GM13976 (cell line): ENCODE measurements at regions not wholly inside any gene's neighbourhood (a gene's known extent, or its start where the extent isn't known, plus 50 kb on each side); places are given as distances from the start of the nearest gene placed in this dataset.

Experiments used
- DNase-seq: peaks from one replicate; pipeline ENCODE4 v3.0.0; 2012; ENCODE audit warnings: low spot score
- in situ Hi-C: fragments of 300-500 bp; cut with MboI; formaldehyde crosslinking; loops from one replicate; pipeline ENCODE4 v1.12.0; 2022; ENCODE audit warnings: low sequenced_read_pairs, mixed read lengths, inconsistent platforms; ENCODE audit not compliant: unreplicated experiment
- TF ChIP-seq, protein P1 (sequence below): IDR thresholded peaks from 2 replicates; pipeline ENCODE4 v1.5.1; 2012; ENCODE audit warnings: borderline replicate concordance, mild to moderate bottlenecking; ENCODE audit not compliant: insufficient read depth; ENCODE audit errors: extremely low read depth, missing control alignments, control extremely low read depth

DNA sequence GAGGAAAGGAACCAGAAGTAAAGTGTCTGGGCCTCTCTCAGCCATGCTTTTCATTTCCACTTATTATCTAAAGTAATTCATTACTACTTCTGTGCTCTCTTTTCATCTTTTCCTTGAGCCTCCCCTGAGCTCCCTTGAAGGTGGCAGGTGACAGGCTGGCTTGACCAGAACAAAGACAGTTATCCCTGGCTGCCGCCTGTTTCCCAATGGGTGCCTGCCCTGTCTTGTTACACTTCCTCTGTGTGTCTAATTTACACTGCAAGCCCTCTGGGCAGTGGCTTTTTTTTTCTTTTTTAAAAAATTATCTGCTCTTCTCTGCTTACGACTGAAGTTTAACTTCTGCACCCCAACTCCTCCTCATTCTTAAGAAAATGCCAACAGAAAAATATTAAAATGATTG lies 113.4 kb downstream of the NGF start:
- in situ Hi-C loops = no loop called here
- DNase-seq = no peak
- TF ChIP-seq, protein P1, sequence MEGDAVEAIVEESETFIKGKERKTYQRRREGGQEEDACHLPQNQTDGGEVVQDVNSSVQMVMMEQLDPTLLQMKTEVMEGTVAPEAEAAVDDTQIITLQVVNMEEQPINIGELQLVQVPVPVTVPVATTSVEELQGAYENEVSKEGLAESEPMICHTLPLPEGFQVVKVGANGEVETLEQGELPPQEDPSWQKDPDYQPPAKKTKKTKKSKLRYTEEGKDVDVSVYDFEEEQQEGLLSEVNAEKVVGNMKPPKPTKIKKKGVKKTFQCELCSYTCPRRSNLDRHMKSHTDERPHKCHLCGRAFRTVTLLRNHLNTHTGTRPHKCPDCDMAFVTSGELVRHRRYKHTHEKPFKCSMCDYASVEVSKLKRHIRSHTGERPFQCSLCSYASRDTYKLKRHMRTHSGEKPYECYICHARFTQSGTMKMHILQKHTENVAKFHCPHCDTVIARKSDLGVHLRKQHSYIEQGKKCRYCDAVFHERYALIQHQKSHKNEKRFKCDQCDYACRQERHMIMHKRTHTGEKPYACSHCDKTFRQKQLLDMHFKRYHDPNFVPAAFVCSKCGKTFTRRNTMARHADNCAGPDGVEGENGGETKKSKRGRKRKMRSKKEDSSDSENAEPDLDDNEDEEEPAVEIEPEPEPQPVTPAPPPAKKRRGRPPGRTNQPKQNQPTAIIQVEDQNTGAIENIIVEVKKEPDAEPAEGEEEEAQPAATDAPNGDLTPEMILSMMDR = no peak

DNA sequence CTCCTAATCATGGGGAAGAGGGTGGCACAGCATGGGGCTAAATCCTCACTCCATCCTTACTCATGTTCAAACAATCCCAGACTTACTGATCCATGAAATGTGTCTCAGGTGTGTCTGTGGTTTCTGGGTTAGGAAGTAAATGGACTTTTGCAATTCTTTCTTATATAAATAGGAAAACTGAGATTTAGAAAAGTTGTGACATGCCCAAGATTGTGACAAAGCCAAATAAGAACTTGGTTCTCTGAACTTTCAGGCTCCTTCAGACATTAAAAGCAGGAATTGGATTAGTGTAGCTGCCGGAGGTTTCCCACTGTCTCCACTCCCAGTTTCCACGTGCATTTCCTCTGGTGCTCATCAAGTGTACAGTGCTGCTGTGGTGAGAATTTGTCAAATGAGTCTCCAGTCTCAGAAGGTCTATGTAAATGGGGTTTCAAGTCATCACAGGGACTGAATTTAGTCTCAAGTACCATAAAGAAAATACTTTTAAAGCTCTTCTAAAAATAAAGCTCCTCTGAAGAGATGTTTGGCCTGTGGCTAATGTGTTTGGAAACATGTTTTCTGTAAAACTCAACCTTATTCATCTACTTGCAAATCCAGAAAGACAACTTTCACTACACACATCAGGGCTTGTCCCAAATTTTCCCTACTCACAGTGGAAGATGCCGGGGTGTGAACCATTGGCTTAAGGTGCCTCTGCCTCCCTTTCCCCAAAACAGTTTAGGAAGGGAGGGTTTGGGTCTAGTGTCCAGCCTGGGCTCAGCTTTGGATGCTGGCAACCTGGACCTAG lies 115.2 kb downstream of the NGF start:
- DNase-seq = no peak
- TF ChIP-seq, protein P1 = no peak
- in situ Hi-C loops = no loop called here

DNA sequence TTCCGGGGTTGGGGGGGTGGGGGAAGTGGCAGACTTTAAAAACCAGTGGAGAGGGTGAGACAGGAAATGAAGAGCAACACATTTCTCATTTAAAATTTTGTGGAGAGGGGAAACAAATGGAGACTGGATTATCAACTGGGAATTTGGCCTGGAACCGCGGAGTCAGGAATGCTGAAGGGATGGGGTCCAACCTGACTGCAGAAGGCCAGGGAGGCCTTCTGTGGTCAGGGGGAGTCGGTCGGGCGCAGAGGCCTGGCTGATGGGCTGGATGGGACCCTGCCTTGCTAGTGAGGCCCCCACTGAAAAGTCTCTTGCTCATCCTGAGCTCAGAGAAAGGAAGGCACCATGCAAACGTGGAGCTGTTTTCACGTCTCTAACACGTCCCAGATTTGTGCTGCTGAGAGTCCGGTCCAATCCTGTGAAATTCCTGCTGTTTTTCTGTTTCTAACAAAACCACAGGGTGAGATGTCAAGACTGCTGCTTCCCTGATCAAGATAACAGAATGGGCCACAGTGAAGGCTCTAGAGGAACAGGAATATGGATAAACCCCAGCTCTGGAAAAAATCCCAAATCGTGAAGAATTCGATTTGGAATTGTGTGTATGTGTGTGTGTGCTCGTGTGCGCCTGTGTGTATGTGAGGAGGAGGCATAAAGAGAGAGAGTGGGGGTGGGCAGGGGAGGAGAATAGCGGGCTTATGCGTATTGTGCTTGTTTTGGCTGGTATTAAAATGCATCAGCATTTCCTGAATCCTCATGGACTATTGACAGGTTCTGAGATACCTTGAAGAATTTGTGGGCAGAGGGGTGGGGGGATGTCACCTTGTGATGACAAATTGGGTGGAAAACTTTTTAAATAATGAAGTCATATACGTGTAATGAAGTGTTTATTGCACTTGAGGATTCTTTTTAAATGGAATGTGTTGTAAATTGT lies 117.4 kb downstream of the NGF start:
- in situ Hi-C loops = no loop called here
- TF ChIP-seq, protein P1 = no peak
- no peak for DNase-seq

DNA sequence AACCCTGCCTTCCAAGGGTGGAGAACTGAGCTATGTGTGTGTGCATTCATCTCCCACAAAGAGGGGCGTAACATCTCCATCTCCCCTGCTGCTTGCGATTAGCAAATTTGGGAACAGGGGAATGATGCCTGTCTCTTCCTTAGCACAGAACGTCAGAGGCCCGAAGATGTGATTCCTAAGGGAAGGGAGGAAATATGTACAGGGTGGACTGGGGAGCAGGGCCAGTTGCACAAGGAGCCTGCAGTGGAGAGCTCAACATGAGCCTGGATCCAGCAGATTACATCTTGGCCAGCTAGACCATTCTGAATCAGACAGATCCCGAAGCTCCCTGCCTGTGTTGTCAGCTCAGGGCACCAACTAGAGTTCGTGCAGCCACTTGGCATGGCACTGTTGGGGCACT lies 118.1 kb downstream of the NGF start:
- TF ChIP-seq, protein P1 = no peak
- in situ Hi-C loops = no loop called here
- no peak for DNase-seq

DNA sequence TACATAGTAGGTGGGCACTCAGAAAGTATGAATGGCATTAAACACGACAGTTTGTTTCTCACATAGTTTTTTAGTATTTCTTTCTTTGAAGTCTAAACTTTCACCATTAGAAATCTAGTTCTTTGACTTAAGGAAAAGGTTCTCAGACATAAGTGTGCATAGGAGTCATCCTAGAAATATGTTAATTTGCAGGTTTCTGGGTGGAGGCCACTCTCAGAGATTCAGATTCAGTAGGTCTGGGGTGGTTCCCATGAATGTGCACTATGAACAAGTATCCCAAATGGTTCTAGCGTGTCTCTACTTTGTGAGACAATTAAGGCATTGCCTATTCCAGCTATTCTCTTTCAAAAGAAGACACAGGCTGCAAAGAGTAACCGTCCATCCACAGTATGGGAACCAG lies 119.3 kb downstream of the NGF start:
- in situ Hi-C loops = no loop called here
- TF ChIP-seq, protein P1 = no peak
- no peak for DNase-seq

DNA sequence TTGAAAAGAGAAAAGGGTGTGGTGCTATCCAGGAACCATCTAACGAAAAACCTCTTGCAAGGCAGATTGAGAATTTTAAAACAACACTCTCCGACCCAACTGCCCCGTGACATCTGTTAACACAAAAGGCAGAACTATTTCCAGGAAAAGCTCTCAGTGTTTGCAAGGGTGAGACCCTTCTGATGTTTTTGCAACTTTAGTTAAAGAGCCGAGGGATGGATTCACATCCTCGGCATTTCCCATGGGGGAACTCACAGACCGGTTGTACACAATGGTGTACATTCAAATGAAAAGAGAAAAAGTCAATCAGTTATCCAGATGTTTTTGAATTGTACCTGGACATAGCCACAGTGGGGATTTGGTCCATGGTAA lies 120.0 kb downstream of the NGF start:
- in situ Hi-C loops = no loop called here
- TF ChIP-seq, protein P1 = no peak
- DNase-seq = no peak
